Ishikawa (cell line): ENCODE measurements at regions not wholly inside any gene's neighbourhood (a gene's known extent, or its start where the extent isn't known, plus 50 kb on each side); places are given as distances from the start of the nearest gene placed in this dataset.

ENCODE experiments used
- FOXM1 ChIP-seq: IDR thresholded peaks from 2 replicates; pipeline ENCODE4 v1.6.1; 2012; ENCODE audit warnings: low read depth, borderline replicate concordance
- TF ChIP-seq, protein P1 (sequence below): IDR thresholded peaks from 2 replicates; pipeline ENCODE4 v1.6.1; 2012
- TF ChIP-seq, protein P2 (sequence below): IDR thresholded peaks from 2 replicates; pipeline ENCODE4 v1.6.1; 2012; ENCODE audit warnings: low read depth, mild to moderate bottlenecking

DNA sequence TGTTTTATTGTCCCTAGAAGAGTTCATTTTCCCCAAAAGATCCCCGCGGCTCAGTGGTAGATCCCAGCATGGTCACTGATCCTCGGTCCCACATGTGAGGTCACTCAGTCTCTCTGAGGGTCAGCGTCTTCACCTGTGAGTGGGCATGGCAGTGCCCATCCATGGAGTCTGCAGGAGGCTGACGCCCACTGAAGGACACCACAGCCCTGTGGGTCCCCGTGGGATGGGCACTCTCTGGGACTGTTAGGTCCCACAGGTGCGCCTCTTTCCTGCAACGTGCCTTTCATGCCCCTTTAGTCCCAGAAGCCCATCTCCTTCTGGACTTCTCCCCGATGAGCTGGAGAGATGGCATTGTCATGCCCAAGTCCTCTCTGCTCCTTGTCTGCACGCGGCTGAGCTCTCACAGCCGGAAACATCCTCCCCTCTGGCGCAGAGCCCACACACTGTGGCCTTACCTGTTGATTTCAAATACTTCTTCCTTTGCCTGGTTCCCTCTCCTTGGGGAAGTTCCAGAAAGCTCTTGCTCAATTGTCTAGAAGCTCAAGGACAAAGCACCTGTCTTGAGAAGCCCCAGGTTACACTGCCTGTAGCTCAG is 75.9 kb downstream of the PTGR3 start:
- TF ChIP-seq, protein P1, sequence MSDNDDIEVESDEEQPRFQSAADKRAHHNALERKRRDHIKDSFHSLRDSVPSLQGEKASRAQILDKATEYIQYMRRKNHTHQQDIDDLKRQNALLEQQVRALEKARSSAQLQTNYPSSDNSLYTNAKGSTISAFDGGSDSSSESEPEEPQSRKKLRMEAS, result 0 out of 2 replicates have a peak, but pooled peaks have one; percentile 28
- no peak for TF ChIP-seq FOXM1
- TF ChIP-seq, protein P2, sequence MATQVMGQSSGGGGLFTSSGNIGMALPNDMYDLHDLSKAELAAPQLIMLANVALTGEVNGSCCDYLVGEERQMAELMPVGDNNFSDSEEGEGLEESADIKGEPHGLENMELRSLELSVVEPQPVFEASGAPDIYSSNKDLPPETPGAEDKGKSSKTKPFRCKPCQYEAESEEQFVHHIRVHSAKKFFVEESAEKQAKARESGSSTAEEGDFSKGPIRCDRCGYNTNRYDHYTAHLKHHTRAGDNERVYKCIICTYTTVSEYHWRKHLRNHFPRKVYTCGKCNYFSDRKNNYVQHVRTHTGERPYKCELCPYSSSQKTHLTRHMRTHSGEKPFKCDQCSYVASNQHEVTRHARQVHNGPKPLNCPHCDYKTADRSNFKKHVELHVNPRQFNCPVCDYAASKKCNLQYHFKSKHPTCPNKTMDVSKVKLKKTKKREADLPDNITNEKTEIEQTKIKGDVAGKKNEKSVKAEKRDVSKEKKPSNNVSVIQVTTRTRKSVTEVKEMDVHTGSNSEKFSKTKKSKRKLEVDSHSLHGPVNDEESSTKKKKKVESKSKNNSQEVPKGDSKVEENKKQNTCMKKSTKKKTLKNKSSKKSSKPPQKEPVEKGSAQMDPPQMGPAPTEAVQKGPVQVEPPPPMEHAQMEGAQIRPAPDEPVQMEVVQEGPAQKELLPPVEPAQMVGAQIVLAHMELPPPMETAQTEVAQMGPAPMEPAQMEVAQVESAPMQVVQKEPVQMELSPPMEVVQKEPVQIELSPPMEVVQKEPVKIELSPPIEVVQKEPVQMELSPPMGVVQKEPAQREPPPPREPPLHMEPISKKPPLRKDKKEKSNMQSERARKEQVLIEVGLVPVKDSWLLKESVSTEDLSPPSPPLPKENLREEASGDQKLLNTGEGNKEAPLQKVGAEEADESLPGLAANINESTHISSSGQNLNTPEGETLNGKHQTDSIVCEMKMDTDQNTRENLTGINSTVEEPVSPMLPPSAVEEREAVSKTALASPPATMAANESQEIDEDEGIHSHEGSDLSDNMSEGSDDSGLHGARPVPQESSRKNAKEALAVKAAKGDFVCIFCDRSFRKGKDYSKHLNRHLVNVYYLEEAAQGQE, result no peak
